NCI-H82 treated with DMSO at 0.1 percent for 48 hours (cell line): ENCODE measurements at regions not wholly inside any gene's neighbourhood (a gene's known extent, or its start where the extent isn't known, plus 50 kb on each side); places are given as distances from the start of the nearest gene placed in this dataset.

Experiments used
- DNase-seq: peaks from one replicate; lab custom pipeline; 2025; ENCODE audit not compliant: unreplicated experiment; lab: John Stamatoyannopoulos, UW

- DNase-seq = no peak
Measured at GRCh38 chr16:86052115-86052670, 153.2 kb downstream of the IRF8 start.

GRCh38 chr16:86052926-86053325 lies 154.0 kb downstream of the IRF8 start:
- no peak for DNase-seq

GRCh38 chr16:86059253-86060171 lies 160.6 kb downstream of the IRF8 start:
- no peak for DNase-seq

GRCh38 chr16:86060381-86061317 lies 161.7 kb downstream of the IRF8 start:
- DNase-seq = no peak

- no peak for DNase-seq
Measured at GRCh38 chr16:86061318-86061695, 162.3 kb downstream of the IRF8 start.

GRCh38 chr16:86061721-86062120 lies 162.8 kb downstream of the IRF8 start:
- DNase-seq = no peak

- DNase-seq = no peak
Measured at GRCh38 chr16:86062271-86062965, 163.5 kb downstream of the IRF8 start.

- DNase-seq = no peak
Measured at GRCh38 chr16:86063760-86064405, 164.9 kb downstream of the IRF8 start.

GRCh38 chr16:86064431-86065250 lies 165.7 kb downstream of the IRF8 start:
- no peak for DNase-seq

- DNase-seq = no peak
Measured at GRCh38 chr16:86065711-86066110, 166.7 kb downstream of the IRF8 start.

GRCh38 chr16:86066811-86067210 lies 167.8 kb downstream of the IRF8 start:
- no peak for DNase-seq

- no peak for DNase-seq
Measured at GRCh38 chr16:86067516-86067915, 168.6 kb downstream of the IRF8 start.

- DNase-seq = no peak
Measured at GRCh38 chr16:86067936-86068335, 169.0 kb downstream of the IRF8 start.

GRCh38 chr16:86068722-86069121 lies 169.8 kb downstream of the IRF8 start:
- no peak for DNase-seq

GRCh38 chr16:86069736-86070298 lies 170.9 kb downstream of the IRF8 start:
- no peak for DNase-seq

GRCh38 chr16:86070484-86070883 lies 171.5 kb downstream of the IRF8 start:
- DNase-seq = no peak

GRCh38 chr16:86070971-86071370 lies 172.0 kb downstream of the IRF8 start:
- DNase-seq = no peak

- no peak for DNase-seq
Measured at GRCh38 chr16:86071611-86072240, 172.8 kb downstream of the IRF8 start.
